AG04450 (cell line): ENCODE measurements at regions not wholly inside any gene's neighbourhood (a gene's known extent, or its start where the extent isn't known, plus 50 kb on each side); places are given as distances from the start of the nearest gene placed in this dataset.
"Not testable (repeated sequence)": the region's sequence is repeated elsewhere in the genome, so short reads cannot be mapped to it uniquely, and the experiment has no call there.

Experiments used
- CTCF ChIA-PET: fragments of 300-600, 350-600 bp; formaldehyde crosslinking; extraction: SDS; loops from one replicate; lab custom pipeline; 2022; ENCODE audit warnings: antibody characterized with exemption, inconsistent platforms; lab: Charles Lee
- POLR2A ChIA-PET: fragments of 350-600 bp; formaldehyde crosslinking; extraction: SDS; loops from one replicate; lab custom pipeline; 2021; ENCODE audit warnings: antibody characterized with exemption, inconsistent platforms; lab: Yijun Ruan, JAX
- DNase-seq: peaks from one replicate; pipeline ENCODE4 v3.0.0-alpha.2; 2011; ENCODE audit warnings: low read depth, low spot score
- H3K27ac ChIP-seq: one replicate; pipeline ENCODE4 v1.5.1; 2012; ENCODE audit warnings: low read depth, low read length, control low read depth
- H3K27me3 ChIP-seq: one replicate; pipeline ENCODE4 v1.6.0; 2012; ENCODE audit warnings: low read length; ENCODE audit not compliant: control insufficient read depth, insufficient read depth
- H3K4me3 ChIP-seq: 2 replicates; pipeline ENCODE4 v1.5.1; 2011; ENCODE audit warnings: mild to moderate bottlenecking, low read depth, low read length, control low read depth
- H3K9me3 ChIP-seq: 2 replicates; pipeline ENCODE4 v1.5.1; 2012; ENCODE audit warnings: low read length; ENCODE audit not compliant: control insufficient read depth, insufficient read depth
- TF ChIP-seq, protein P1 (sequence below): IDR thresholded peaks from 2 replicates; pipeline ENCODE4 v1.5.1; 2011; ENCODE audit warnings: low read depth, low read length, control low read depth, inconsistent platforms

DNA sequence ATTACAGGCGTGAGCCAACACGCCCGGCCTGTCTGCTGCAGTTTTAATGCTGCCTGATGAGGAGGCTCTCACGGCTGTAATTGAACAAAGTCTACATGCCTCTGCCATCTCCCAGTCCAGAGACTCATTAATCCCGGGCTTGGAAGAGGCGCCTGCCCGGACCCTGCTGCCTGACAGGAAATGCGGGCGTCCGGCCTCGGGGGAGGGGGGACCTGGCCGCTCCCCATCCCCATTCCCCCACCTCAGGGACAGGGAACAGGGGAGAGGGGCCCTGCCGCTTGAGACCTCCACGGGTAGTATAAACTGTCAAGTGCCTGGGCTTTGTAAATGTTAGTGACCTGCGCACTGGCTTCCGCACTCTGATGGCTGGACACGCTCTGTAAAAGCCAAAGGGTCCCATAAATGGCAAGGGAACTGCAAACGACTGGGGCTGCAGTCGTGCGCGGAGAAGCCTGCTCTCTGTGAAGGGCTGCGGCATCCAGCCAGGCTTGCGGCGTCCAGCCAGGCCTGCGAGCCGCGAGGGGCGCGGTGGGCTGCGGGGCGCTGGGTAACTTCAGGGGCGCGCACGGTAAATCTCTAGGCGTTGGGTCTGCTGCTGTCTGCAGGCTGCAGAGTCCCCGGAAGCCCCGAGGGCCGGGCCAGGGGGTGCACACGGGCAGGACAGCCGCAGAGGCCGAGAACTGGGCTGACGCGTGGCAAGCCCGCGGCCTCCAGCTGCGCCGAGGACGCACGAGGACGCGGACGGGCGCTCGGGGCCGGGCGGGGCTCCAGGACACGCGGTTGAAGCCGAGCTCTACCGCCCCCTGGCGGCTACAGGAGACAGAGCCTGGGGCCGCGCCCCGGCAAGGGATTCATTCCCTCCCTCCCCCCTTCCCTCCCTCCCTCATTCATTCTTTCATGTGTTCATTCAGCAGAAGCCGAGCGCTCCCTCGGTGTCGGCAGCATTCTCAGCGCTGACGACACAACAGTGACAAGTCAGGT is 78.4 kb downstream of the KCNJ18 start:
- not testable (repeated sequence) for DNase-seq

DNA sequence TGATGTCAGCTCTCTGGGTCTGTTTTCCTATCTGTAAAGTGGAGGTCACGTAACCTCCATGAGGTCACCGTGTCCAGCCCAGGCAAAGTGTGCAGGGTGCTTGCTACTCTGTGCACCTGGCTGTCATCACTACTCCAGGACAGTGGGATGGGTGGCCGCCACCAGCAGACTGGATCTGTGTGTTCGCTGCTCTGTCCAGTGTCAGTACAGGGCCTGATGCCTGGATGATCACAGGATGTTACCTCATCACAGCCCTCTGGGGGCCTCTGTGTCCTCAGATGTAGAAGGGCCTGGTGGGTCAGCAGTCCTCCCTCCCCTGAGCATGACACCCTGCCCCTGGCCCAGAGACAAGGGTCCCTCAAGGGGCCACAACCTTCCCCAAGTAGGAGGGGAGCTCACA is 80.0 kb downstream of the KCNJ18 start:
- no peak overlapping the region for H3K4me3 ChIP-seq
- DNase-seq: no peak
- H3K27ac ChIP-seq: no peak overlapping the region
- peaks cover 77% of the 10 kb centered on the region for H3K9me3 ChIP-seq
- no peaks in the 10 kb centered on the region for H3K27me3 ChIP-seq
- TF ChIP-seq, protein P1, sequence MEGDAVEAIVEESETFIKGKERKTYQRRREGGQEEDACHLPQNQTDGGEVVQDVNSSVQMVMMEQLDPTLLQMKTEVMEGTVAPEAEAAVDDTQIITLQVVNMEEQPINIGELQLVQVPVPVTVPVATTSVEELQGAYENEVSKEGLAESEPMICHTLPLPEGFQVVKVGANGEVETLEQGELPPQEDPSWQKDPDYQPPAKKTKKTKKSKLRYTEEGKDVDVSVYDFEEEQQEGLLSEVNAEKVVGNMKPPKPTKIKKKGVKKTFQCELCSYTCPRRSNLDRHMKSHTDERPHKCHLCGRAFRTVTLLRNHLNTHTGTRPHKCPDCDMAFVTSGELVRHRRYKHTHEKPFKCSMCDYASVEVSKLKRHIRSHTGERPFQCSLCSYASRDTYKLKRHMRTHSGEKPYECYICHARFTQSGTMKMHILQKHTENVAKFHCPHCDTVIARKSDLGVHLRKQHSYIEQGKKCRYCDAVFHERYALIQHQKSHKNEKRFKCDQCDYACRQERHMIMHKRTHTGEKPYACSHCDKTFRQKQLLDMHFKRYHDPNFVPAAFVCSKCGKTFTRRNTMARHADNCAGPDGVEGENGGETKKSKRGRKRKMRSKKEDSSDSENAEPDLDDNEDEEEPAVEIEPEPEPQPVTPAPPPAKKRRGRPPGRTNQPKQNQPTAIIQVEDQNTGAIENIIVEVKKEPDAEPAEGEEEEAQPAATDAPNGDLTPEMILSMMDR: no peak
- POLR2A ChIA-PET: no interaction called here
- CTCF ChIA-PET: no interaction called here

More for the DNA sequence above, 78.4 kb downstream of the KCNJ18 start:
- H3K27me3 ChIP-seq, CTCF ChIA-PET, POLR2A ChIA-PET, H3K27ac ChIP-seq, H3K4me3 ChIP-seq: not testable (repeated sequence)
- peaks cover 73% of the 10 kb centered on the region for H3K9me3 ChIP-seq

DNA sequence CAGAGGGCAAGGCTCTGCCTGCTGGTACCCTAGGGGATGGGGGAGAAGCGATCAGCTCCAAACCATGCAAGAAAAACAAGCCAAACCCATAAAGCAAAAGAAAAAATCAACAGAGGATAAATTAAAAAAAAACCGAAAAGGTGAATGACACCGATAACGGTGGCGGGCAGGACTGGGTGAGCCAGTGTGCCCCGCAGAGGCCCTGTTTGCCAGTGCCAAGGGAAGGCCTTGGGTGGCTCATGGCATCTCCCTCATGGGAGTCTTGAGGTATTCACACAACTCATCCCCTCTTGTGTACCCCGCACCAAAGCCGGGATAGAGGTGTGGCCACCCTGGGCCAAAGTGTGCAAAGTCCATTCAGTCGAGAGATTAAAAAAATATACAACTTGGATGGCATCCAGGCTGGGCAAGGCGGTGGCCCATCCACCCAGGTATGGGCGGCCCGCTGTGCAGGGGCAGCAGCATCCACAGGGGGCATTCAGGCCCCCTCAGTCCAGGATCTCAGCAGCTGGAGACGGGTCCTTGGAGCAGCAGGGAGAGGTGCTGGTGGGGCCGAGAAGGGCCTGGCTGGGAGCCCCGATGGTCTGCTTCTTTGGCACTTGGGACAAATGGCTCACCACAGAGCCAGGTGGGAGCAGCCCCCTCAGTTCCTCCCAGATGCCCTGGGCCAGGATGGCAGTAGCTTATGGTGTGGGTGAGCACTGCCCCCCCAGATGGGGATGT is 80.8 kb downstream of the KCNJ18 start:
- CTCF ChIA-PET, H3K4me3 ChIP-seq, H3K27ac ChIP-seq, DNase-seq, H3K27me3 ChIP-seq, POLR2A ChIA-PET: not testable (repeated sequence)
- H3K9me3 ChIP-seq: peaks cover 71% of the 10 kb centered on the region

DNA sequence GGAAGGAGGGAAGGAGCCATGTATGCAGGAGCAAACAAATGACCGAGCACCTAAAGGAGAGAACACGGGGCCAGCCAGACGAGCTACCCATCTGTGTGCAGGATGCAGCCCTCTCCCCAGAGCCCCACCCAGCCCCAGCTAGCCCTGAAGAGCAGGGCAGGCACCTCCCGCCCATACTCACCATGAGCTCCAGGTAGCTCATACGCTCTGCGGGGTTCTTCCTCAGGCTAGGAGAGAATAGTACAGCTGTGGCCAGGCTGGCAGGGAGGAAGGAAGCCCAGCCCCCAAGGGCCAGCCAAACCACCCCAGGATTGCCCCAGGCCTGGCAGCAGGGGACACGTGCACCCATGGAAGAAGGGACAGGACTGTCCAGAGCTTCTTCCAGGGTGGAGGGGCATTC is 81.9 kb downstream of the KCNJ18 start:
- Histone ChIP-seq H3K9me3 (peaks cover 70% of the 10 kb centered on the region), H3K27ac (no peak overlapping the region), H3K27me3 (no peaks in the 10 kb centered on the region), H3K4me3 (no peak overlapping the region)
- ChIA-PET POLR2A (no interaction called here), CTCF (no interaction called here)
- DNase-seq: no peak
- TF ChIP-seq, protein P1: no peak

DNA sequence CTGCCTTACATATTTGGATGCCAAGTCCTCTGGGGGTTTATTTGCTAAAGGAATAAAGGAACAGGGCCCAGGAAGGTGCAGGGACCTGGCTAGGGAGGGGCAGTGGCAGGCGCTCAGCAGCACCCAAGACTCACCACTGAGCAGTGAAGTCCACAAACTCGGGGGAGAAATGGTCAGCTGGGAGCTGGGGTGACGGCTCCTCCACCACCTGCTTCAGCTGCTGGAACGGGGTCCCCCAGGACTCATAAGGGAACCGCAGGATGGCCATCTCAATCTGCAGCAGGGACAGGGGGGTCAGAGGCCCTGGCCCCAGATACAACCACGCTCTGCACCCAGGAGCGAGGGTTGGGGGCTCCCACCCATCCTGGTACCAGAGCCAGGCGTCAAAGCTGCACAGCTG is 83.2 kb downstream of the KCNJ18 start:
- H3K27ac ChIP-seq, CTCF ChIA-PET, H3K27me3 ChIP-seq, DNase-seq, POLR2A ChIA-PET, H3K4me3 ChIP-seq: not testable (repeated sequence)
- H3K9me3 ChIP-seq: peaks cover 70% of the 10 kb centered on the region

DNA sequence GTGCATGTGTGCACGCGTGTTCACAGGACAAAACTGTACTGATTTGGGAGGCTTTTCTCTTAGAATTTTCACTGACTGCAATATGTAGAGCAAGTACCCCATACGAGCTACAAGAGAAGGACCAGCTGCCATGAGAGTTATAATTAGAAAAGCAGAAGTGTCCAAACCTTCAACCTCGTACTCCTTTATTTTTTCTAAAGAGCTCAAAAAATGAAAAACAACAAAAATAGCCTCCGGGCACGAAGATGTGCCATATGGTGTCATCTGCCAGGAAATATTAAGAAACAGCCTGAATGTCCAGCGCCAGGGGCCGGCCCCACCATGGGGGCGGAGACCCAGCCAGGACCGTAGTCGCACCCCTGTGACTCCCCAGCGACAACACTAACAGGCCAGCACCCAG is 84.6 kb downstream of the KCNJ18 start:
- CTCF ChIA-PET, POLR2A ChIA-PET, H3K4me3 ChIP-seq, H3K27me3 ChIP-seq, DNase-seq, H3K27ac ChIP-seq: not testable (repeated sequence)
- H3K9me3 ChIP-seq: peaks cover 77% of the 10 kb centered on the region

DNA sequence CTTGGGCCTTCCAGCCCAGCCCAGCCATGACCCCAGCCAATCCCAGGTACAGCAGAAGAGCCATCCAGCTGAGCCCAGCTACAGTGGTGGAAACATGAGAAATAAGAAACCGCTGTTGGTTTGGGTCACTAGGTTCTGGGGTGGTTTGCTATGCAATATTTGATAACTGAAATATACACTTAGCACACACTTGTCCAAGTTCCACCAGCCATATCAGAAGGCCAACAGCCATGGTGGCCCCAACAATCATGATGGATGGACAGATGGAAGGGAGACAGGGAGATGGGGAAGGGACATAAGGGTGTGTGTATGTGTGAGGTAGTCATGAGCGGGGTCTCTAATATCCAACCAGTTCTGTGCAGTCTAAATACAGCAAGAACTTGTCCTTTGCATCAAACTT is 86.5 kb downstream of the KCNJ18 start:
- POLR2A ChIA-PET, H3K27ac ChIP-seq, H3K4me3 ChIP-seq, DNase-seq, CTCF ChIA-PET, H3K27me3 ChIP-seq: not testable (repeated sequence)
- H3K9me3 ChIP-seq: peaks cover 69% of the 10 kb centered on the region

DNA sequence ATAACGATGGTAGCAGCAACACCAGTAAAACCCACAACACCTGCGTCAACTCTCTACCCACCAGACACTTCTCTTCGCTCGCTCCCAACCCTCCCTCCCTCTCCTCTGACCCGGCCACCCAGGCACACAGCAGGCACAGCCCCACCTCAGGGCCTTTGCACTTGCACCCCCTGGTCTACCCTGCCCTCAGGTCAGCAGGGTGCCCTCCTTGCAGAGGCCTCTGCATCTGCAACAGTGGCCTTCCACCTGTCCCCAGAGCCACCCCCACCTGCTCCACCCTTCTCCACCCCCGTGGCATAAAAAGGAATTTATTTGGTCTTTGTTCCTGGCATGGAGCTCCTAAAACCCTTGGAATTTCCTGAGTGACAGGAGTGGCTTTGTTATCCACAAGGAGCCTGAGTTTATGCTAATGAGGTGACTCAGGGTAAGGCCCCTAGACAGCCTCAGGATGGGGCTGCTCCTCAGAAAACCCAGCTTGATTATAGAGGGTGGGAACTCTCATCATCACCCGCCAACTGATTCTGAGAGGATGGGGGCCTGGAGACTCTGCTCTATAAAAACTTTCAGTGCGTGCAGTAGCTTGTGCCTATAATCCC is 88.1 kb downstream of the KCNJ18 start:
- POLR2A ChIA-PET, CTCF ChIA-PET, DNase-seq: not testable (repeated sequence)

DNA sequence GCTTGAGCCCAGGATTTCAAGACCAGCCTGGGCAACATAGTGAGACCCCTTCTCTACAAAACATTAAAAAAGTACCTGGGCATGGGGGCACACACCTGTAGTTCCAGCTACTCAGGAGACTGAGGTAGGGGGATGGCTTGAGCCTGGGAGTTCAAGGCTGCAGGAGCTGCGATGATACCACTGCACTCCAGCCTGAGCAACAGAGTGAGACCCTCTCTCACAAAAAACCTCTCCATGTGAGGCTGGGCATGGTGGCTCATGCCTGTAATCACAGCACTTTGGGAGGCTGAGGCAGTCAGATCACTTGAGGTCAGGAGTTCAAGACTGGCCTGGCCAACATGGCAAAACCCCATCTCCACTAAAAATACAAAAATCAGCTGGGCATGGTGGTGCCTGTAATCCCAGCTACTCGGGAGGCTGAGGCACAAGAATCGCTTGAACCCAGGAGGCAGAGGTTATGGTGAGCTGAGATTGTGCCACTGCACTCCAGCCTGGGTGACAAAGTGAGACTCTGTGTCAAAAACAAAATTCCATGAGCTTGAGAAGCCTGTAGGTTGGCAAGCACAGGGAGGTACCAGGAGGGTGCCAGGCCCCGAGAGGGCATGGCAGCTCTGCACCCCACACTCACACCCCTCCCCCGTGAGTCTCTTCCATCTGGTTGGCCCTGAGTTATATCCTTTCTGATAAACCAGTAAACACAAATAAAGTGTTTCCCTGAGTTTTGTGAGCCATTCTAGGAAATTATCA is 88.8 kb downstream of the KCNJ18 start:
- CTCF ChIA-PET, H3K4me3 ChIP-seq, H3K27me3 ChIP-seq, POLR2A ChIA-PET, DNase-seq, H3K27ac ChIP-seq: not testable (repeated sequence)
- peaks cover 52% of the 10 kb centered on the region for H3K9me3 ChIP-seq

More for the DNA sequence above, 88.1 kb downstream of the KCNJ18 start:
- H3K9me3 ChIP-seq: peaks cover 59% of the 10 kb centered on the region
- H3K4me3 ChIP-seq, H3K27me3 ChIP-seq, H3K27ac ChIP-seq: not testable (repeated sequence)
